GM04503 (cell line): ENCODE measurements at regions not wholly inside any gene's neighbourhood (a gene's known extent, or its start where the extent isn't known, plus 50 kb on each side); places are given as distances from the start of the nearest gene placed in this dataset.
"Not testable (repeated sequence)": the region's sequence is repeated elsewhere in the genome, so short reads cannot be mapped to it uniquely, and the experiment has no call there.

Source experiments
- DNase-seq: peaks from one replicate; pipeline ENCODE4 v3.0.0-alpha.2; 2012; ENCODE audit warnings: low read depth

GRCh38 chr3:20325563-20325962 is 139.6 kb upstream of the SGO1 start:
- no peak for DNase-seq

GRCh38 chr3:20324664-20325478 is 138.9 kb upstream of the SGO1 start:
- no peak for DNase-seq

DNA sequence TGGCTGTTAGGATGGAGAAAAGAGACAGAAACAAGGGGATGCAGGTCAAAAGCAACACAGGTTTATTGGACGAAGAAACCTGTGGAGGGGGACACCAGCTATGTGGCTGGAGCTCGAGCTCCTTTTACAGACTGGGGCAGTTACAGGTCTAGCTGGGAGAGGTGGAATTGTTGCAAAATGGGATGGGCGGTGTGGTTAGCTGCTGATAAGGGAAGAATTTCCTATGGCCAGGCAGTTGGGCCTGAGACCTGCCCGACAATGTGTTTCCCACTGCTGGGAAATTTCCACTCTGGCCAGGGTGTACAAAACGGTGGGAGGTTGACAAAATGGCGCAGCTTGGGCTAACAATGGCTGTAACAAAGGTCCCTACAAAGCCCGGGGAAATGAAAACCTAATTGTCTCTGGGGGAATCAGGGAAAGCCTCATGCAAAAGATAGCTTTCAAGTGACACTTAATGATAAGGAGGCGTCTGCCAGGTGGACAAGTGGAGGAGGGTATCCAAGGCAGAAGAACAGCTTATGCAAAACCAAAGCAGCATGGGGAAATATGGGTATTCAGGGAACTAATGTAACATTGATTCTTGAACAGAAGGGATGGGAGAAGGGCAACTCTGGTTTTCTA is 137.4 kb upstream of the SGO1 start:
- no peak for DNase-seq

DNA sequence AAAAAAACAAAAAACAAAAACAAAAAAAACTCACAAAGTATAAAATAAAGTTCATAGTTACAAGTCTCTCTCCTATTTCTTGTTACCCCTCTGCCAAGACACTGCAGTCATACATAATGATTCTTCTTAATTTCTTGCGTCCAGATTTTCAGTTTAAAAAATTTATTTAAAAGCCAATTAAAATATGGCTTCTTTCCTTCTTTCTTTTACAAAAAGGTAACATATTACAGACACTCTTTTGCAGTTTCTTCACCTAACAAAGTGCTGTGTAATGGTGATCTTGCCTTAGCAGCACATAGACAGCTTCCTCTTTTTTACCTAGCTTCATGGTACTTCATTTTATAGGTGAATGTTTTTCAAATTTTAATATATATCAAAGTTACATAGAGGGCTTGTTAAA is 136.1 kb upstream of the SGO1 start:
- DNase-seq = no peak

DNA sequence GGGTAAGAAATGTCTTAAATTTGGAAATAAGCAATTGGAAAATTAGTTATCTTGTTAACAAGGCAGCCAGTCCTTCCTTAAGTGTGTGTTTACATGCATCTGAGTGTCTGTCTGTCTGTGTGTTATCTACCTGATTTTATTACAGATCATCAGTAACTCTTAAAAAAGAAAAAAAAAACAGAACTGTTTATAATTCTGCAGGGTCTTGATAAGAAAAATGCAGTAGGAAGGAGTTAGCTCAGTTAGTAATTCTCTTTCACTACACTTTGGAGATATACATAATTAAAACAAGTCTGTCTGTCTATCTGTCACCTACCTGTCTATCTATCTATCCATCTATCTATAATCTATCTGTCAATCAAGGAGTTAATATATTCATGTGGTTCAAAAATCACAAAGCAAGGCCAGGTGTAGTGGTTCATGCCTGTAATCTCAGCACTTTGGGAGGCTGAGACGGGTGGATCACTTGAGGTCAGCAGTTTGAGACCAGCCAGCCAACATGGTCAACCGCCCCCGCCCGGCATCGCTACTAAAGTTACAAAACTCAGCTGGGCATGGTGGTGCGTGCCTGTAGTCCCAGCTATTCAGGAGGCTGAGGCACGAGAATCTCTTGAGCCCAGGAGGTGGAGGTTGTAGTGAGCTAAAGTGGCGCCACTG is 135.5 kb upstream of the SGO1 start:
- DNase-seq = no peak

- DNase-seq = no peak
These were observed 134.5 kb upstream of the SGO1 start for GRCh38 chr3:20320489-20320888.

DNA sequence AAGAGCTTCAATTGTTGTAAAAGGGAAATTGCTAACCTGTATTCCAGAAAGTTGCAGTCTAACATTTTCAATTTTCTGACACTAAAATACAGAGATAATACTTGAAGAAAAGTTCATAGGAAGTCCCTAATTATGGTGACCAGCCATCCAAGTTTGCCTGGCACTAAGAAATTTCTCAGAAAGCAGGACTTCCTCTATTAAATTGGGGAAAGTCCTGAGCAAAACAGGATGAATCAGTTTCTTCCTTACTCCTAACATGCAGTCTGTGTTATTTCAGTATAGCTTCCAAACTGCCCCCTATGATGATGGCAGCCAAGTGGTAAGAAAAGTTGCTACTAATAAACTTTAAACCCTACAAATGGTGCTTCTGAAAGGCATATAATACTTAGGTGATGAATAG is 133.5 kb upstream of the SGO1 start:
- no peak for DNase-seq

DNA sequence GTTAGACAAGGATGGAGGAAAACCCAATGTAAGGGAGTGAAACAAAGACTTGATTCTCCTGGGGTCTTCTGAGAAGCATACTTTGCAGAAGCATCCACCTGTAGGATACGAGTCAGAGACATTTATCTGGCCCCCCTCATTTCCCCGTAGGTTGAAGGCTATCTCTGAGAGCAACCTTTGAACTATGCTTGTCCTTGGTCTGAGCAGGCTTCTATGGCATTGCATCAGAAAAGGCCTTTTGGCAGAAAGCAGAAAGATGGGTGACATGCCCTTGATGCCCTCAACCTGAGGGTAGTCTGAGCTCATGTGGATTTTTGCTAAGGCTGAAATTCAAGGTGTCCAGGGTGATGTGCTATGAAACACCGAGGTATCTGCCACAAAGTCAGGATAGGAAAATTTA is 131.6 kb upstream of the SGO1 start:
- DNase-seq = no peak

DNA sequence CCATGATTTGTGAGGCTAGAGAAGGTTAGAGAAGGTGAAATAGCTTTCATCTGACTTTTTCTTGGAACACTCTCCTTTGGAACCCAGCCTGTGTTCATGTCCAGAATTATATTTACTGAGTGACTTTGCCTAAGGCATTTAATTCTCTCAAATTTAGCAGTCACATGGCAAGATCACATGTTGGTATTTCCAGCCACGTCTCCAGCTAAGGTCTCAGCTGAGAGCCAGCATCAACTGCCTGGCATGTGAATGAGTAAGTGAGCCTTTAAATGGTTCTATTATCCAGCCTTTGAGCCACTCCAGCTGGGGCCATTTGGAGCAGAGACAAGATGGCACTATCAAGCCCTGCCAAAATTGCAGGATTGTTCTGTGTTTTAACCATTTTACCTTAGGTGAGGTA is 130.2 kb upstream of the SGO1 start:
- no peak for DNase-seq

DNA sequence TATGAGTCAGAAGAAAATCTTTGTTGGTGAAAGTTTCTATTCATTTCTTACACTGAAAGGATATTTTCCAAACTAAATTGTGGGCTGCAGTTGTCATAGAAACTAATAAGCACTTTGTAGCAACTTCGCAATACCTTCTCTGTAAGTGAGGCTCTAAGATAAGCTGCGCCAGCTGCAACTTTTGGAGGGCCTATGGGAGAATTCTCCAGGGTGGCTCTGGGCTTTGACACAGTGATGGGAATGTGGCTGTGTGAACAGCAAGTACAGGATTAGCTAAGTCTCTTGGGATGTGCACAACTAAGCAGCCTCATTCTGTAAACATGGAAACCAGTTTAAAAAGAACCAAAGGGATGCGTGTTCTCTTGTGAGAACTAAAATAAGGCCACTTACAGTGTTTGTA is 124.6 kb upstream of the SGO1 start:
- DNase-seq = no peak

DNA sequence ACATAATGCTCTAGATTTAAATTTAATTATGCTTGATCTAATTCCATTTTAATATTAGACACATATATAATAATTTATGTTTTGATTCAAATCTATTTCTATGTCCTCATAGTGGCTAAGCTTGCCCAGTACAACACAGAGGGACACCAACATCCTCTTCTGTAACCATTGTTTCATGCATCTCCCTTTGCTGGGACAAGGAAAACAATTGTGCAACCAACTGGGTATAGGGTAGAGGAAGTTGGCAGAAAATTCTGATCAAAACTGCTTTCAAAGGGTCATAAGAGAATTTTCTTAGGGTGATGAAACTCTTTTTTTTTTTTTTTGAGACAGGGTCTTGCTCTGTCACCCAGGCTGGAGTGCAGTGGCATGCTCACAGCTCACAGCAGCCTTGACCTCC is 121.4 kb upstream of the SGO1 start:
- DNase-seq = no peak

DNA sequence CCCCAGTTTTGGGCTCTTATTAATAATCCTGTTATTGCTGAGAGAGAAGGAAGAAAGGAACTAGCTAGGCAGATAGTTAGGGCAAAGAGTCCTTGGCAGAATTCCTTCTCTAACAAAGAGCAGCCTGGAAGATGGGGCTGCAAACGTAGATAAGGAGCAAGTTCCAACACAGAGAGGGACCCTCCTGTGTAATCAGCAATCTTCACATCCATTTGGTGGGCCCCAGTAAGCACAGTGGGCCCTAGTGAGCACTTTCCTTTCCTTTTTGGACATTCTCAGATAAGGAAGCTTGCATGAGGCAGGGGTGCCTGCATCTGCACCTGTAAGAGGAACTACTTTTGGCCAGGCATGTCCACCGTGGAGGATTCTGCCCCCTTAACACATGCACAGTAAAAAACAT is 119.6 kb upstream of the SGO1 start:
- DNase-seq = no peak

- DNase-seq = no peak
These were observed 116.8 kb upstream of the SGO1 start for GRCh38 chr3:20302766-20303165.

DNA sequence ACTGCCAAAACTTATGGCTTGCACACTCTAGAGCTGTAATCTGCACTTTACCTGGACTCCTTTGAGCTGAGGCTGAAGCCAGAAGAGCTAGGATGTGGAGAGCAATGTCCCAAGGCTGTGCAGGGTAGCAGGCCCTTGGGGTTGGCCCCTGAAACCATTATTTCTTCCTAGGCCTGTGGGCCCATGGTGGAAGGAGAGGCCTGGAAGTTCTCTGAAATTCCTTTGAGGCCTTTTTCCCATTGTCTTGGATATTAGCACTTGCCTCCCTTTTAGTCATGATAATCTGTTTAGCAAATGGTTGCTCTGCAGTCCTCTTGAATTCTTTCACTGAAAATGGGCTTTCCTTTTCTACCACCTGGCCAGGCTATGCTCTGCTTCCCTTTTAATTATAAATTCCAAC is 102.0 kb upstream of the SGO1 start:
- DNase-seq = no peak

DNA sequence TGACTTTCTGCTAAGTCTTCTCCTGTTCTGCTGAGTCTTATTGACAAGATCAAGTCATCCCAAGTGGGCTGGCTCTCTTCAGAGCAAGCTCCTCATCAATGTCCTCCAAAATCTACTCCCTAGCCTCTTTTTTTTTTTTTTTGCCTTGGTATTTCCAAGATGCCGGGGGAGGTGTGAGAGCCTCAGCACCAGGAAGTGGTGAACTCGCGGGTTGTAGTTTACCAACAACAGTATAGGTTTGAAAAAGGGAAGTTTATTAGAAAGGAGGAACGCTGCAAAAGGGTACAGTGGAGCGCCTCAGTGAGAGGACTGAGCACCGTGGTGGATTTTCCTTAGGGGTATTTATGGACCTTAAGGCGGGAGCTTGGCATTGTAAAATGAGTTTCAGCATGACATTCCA is 94.3 kb upstream of the SGO1 start:
- no peak for DNase-seq

DNA sequence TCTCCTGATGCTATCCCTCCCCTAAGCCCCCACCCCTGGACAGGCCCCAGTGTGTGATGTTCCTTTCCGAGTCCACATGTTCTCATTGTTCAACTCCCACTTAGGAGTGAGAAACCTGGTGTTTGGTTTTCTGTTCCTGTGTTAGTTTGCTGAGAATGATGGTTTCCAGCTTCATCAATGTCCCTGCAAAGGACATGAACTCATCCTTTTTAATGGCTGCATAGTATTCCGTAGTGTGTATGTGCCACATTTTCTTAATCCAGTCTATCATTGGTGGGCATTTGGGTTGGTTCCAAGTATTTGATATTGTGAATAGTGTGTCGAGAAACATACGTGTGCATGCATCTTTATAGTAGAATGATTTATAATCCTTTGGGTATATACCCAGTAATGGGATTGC is 80.0 kb upstream of the SGO1 start:
- not testable (repeated sequence) for DNase-seq

DNA sequence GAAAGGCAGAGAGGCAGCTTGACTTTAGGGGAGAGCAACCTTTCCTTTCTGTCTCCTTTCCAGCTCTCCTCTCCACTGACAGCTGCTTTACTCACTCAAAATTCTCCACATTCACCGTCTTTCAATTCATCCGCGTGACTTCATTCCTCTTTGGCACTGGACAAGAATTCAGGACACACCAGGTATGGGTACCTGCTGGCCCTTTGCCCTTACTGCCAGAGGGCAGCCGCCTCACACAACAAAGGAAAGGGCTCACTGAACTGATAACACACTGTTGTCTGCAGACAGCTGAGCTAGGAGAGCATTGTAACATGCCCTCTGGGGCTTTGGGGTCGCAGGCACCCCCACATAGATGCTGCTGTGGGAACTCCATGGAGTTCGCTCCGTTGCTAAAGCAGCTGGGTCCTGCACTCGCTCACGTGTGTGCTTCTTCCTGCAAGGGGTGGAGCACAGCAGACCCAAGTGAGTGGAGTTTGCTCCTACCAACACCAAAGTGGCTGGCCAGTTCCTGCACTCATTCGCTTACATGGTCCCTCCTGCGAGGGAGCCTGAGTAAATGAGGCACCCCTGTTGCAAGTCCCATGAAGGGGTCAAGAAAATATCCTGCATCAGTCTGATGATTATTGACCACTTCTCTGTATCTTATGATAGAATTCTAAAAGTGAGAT is 79.0 kb upstream of the SGO1 start:
- DNase-seq = no peak

GRCh38 chr3:20258371-20258770 is 72.4 kb upstream of the SGO1 start:
- DNase-seq = no peak

GRCh38 chr3:20256144-20256543 is 70.1 kb upstream of the SGO1 start:
- DNase-seq = no peak

- no peak for DNase-seq
These were observed 68.5 kb upstream of the SGO1 start for GRCh38 chr3:20254268-20255117.

GRCh38 chr3:20250786-20251185 is 64.8 kb upstream of the SGO1 start:
- no peak for DNase-seq

DNA sequence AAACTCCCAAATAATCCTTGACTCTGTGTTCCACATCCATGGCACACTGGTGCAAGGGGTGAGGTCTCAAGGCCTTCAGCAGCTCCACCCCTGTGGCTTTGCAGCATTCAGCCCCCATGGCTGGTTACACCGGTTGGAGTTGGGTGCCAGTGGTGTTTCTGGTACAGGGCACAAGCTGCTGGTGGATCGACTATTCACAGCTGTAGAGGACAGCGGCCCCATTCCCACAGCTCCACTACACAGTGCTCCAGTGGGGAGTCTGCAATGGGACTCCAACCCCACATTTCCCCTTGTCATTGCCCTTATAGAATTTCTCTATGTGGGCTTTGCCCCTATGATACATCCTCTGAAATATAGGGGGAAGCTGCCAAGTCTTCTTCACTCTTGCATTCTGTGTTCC is 64.3 kb upstream of the SGO1 start:
- no peak for DNase-seq
